GM11168 (cell line): ENCODE measurements at regions not wholly inside any gene's neighbourhood (a gene's known extent, or its start where the extent isn't known, plus 50 kb on each side); places are given as distances from the start of the nearest gene placed in this dataset.

Source experiments
- in situ Hi-C: fragments of 300-500 bp; cut with MboI; formaldehyde crosslinking; loops from one replicate; pipeline ENCODE4 v1.12.0; 2022; ENCODE audit warnings: low sequenced_read_pairs; ENCODE audit not compliant: unreplicated experiment

GRCh38 chr12:85720308-85721033 lies 115.7 kb downstream of the RASSF9 start:
- in situ Hi-C loops = no loop called here

- in situ Hi-C loops = no loop called here
Observed at GRCh38 chr12:85725991-85726390, 110.2 kb downstream of the RASSF9 start.

GRCh38 chr12:85733221-85733840 lies 102.9 kb downstream of the RASSF9 start:
- in situ Hi-C loops = no loop called here

GRCh38 chr12:85733984-85734383 lies 102.2 kb downstream of the RASSF9 start:
- in situ Hi-C loops = no loop called here

GRCh38 chr12:85740186-85740585 lies 96.0 kb downstream of the RASSF9 start:
- in situ Hi-C loops = no loop called here

- in situ Hi-C loops = no loop called here
Observed at GRCh38 chr12:85741046-85741445, 95.2 kb downstream of the RASSF9 start.

- in situ Hi-C loops = no loop called here
Observed at GRCh38 chr12:85747941-85748495, 88.2 kb downstream of the RASSF9 start.
